HepG2 (cell line): ENCODE measurements at regions not wholly inside any gene's neighbourhood (a gene's known extent, or its start where the extent isn't known, plus 50 kb on each side); places are given as distances from the start of the nearest gene placed in this dataset.

Experiments used
- ATAC-seq: fragments of 200-7000 bp; cut with Tn5 transposase; 3 replicates; pipeline ENCODE4 v1.9.1; 2020; ENCODE audit warnings: mild to moderate bottlenecking, moderate library complexity
- BruUV-seq: library from RNA; stranded (reverse); fragments of 400-500 nt; replicated peaks from 2 replicates; lab custom pipeline; 2021; lab: Mats Ljungman, UMichigan
- CTCF ChIA-PET: fragments of 300-600 bp; formaldehyde crosslinking; extraction: SDS; loops from one replicate; lab custom pipeline; 2021; ENCODE audit warnings: low total read pairs, inconsistent platforms, low intra/inter-chr PET ratio; lab: Yijun Ruan, JAX
- POLR2A ChIA-PET: fragments of 350-600 bp; sonication (Branson Sonifier 250); formaldehyde crosslinking; loops from one replicate; lab custom pipeline; 2020; ENCODE audit warnings: antibody characterized with exemption, inconsistent platforms; lab: Yijun Ruan, JAX
- DNase-seq: peaks from one replicate; pipeline ENCODE4 v3.0.0-alpha.2; 2015; ENCODE audit warnings: low spot score
- FAIRE-seq: peaks from 3 replicates; lab custom pipeline; 2011; peaks lifted over from hg19 to GRCh38; lab: Jason Lieb, UNC
- H2AFZ ChIP-seq: one replicate; pipeline ENCODE4 v1.6.1; 2011; ENCODE audit warnings: low read length, inconsistent platforms
- H3K27ac ChIP-seq: fragments of 300-600 bp; 3 replicates; pipeline ENCODE4 v1.8.0; 2011; ENCODE audit warnings: mixed run types, mild to moderate bottlenecking, mixed read lengths, low read length, inconsistent platforms; ENCODE audit not compliant: insufficient read depth; ENCODE audit errors: extremely low read length
- H3K27me3 ChIP-seq, 2 experiments: fragments of 200-600 bp in 1 of 2; 2 replicates in 1 of 2; 3 replicates in 1 of 2; pipeline versions ENCODE4 v1.6.0 to v1.8.0; 2011; ENCODE audit warnings: low read length in 2 of 2, mild to moderate bottlenecking in 2 of 2, moderate library complexity in 2 of 2, inconsistent platforms in 1 of 2; ENCODE audit not compliant: insufficient read depth in 2 of 2, control insufficient read depth in 1 of 2
- H3K36me3 ChIP-seq, 2 experiments: fragments of 200-600 bp in 1 of 2; replicated peaks in 1 of 2; 2 replicates in 1 of 2; 3 replicates in 1 of 2; pipeline versions ENCODE4 v1.5.1 to v1.8.0; 2011; ENCODE audit warnings: low read length in 2 of 2, inconsistent platforms in 1 of 2; ENCODE audit not compliant: insufficient read depth in 2 of 2, control insufficient read depth in 1 of 2
- H3K4me1 ChIP-seq: 2 replicates; pipeline ENCODE4 v1.5.1; 2012; ENCODE audit warnings: low read length, inconsistent platforms; ENCODE audit not compliant: insufficient read depth
- H3K4me2 ChIP-seq: 2 replicates; pipeline ENCODE4 v1.6.0; 2011; ENCODE audit warnings: low read depth, low read length, inconsistent platforms
- H3K4me3 ChIP-seq, 3 experiments: fragments of 200-600 bp in 1 of 3; sonication (generic), shearing (Covaris generic) in 1 of 3; replicated peaks in 1 of 3; 2 replicates each; pipeline ENCODE4 v1.5.1; 2011 to 2016; ENCODE audit warnings: low read length in 3 of 3, inconsistent platforms in 2 of 3, low read depth in 2 of 3, mild to moderate bottlenecking in 2 of 3, control low read depth in 1 of 3, mixed read lengths in 1 of 3; ENCODE audit not compliant: insufficient read depth in 1 of 3
- H3K79me2 ChIP-seq: one replicate; pipeline ENCODE4 v1.6.1; 2011; ENCODE audit warnings: low read length, inconsistent platforms; ENCODE audit not compliant: insufficient read depth
- H3K9ac ChIP-seq: 2 replicates; pipeline ENCODE4 v1.6.0; 2011; ENCODE audit warnings: mild to moderate bottlenecking, low read depth, low read length, inconsistent platforms; ENCODE audit not compliant: insufficient read depth
- H3K9me3 ChIP-seq: 2 replicates; pipeline ENCODE4 v1.5.1; 2012; ENCODE audit warnings: mild to moderate bottlenecking, low read length
- H4K20me1 ChIP-seq: 2 replicates; pipeline ENCODE4 v1.6.0; 2011; ENCODE audit warnings: inconsistent platforms, mild to moderate bottlenecking, low read length, moderate library complexity; ENCODE audit not compliant: insufficient read depth
- AHDC1 ChIP-seq: sonication (generic); formaldehyde crosslinking; IDR thresholded peaks from 2 replicates; pipeline ENCODE4 v1.5.1; 2020; ENCODE audit warnings: mild to moderate bottlenecking, missing genetic modification reagents, borderline replicate concordance
- FLYWCH1 ChIP-seq: sonication (generic); formaldehyde crosslinking; IDR thresholded peaks from 2 replicates; pipeline ENCODE4 v1.8.1; 2023; ENCODE audit warnings: mild to moderate bottlenecking, missing genetic modification reagents
- GRHL1 ChIP-seq: sonication (generic); formaldehyde crosslinking; conservative IDR thresholded peaks from 2 replicates; pipeline ENCODE4 v1.8.0; 2022; ENCODE audit warnings: missing genetic modification reagents
- HOXA3 ChIP-seq: sonication (generic); formaldehyde crosslinking; IDR thresholded peaks from 2 replicates; pipeline ENCODE4 v1.5.0; 2020; ENCODE audit warnings: missing genetic modification reagents
- NR2F1 ChIP-seq, 2 experiments: fragments of 450-650 bp in 1 of 2; formaldehyde crosslinking in 1 of 2; IDR thresholded peaks; 2 replicates each; pipeline versions ENCODE4 v1.5.0 to v1.6.1; 2016 to 2020; ENCODE audit warnings: mild to moderate bottlenecking in 1 of 2, missing compliant biosample characterization in 1 of 2, missing genetic modification reagents in 1 of 2, moderate library complexity in 1 of 2
- U2AF1 ChIP-seq: fragments of 200-400 bp; formaldehyde crosslinking; optimal IDR thresholded peaks from 2 replicates; pipeline ENCODE3; 2017; ENCODE audit warnings: mild to moderate bottlenecking, low read depth, low read length
- ZNF331 ChIP-seq: sonication (generic); formaldehyde crosslinking; IDR thresholded peaks from 2 replicates; pipeline ENCODE4 v1.4.0; 2020; ENCODE audit warnings: missing genetic modification reagents
- ZNF337 ChIP-seq: sonication (generic); formaldehyde crosslinking; IDR thresholded peaks from 2 replicates; pipeline ENCODE4 v1.5.1; 2020; ENCODE audit warnings: missing genetic modification reagents, low read depth, mild to moderate bottlenecking, borderline replicate concordance
- ZNF556 ChIP-seq: sonication (generic); formaldehyde crosslinking; IDR thresholded peaks from 2 replicates; pipeline ENCODE4 v1.4.0; 2020; ENCODE audit warnings: mild to moderate bottlenecking, missing genetic modification reagents, borderline replicate concordance
- ZNF720 ChIP-seq: sonication (generic); formaldehyde crosslinking; IDR thresholded peaks from 2 replicates; pipeline ENCODE4 v1.4.0; 2020; ENCODE audit warnings: missing genetic modification reagents
- ZNF83 ChIP-seq: sonication (generic); formaldehyde crosslinking; IDR thresholded peaks from 2 replicates; pipeline ENCODE4 v1.4.0; 2020; ENCODE audit warnings: missing genetic modification reagents, mild to moderate bottlenecking, borderline replicate concordance
- WGBS: methylation state at CpG from one replicate; pipeline ENCODE4 v1.1.6; 2017; ENCODE audit warnings: low lambda C conversion rate; 5-methylcytosine and 5-hydroxymethylcytosine counted together
- in situ Hi-C: cut with HindIII; loops from 2 replicates; pipeline ENCODE4 v1.10.0; 2017; ENCODE audit warnings: low pct_unique_long_range_greater_than_20kb; ENCODE audit not compliant: extremely low pct_ligation_motif_present
- intact Hi-C: fragments of 100-400 bp; cut with micrococcal nuclease; formaldehyde crosslinking; loops from one replicate; pipeline ENCODE4 v1.10.0; 2022; ENCODE audit not compliant: unreplicated experiment

GRCh38 chr13:80213201-80213600 is 127.7 kb downstream of the SPRY2 start:
- Histone ChIP-seq H3K9me3 (no peaks in the 10 kb centered on the region), H4K20me1 (no peaks in the 10 kb centered on the region), H3K9ac (no peak overlapping the region), H3K27ac (no peak overlapping the region), H3K4me3 (no peak overlapping the region), H3K4me2 (no peak overlapping the region), H3K36me3 (no peaks in the 10 kb centered on the region), H3K27me3 (no peaks in the 10 kb centered on the region), H3K79me2 (no peaks in the 10 kb centered on the region), H3K4me1 (no peaks in the 10 kb centered on the region), H2AFZ (no peak overlapping the region)
- DNase-seq, result no peak
- no TSS peak for BruUV-seq
- TF ChIP-seq ZNF331, result no peak
- TF ChIP-seq ZNF720, result no peak
- TF ChIP-seq ZNF83 (CRISPR knock-in tag), result no peak
- TF ChIP-seq FLYWCH1 (CRISPR knock-in tag), result no peak
- TF ChIP-seq GRHL1, result no peak
- no peak for TF ChIP-seq ZNF556 (CRISPR knock-in tag)
- no peak for TF ChIP-seq U2AF1
- no peak for TF ChIP-seq NR2F1 (CRISPR knock-in tag; IDR thresholded peaks at IDR 0.05)
- TF ChIP-seq ZNF337 (CRISPR knock-in tag), result no peak
- TF ChIP-seq AHDC1 (CRISPR knock-in tag), result no peak
- no peak for TF ChIP-seq HOXA3 (CRISPR knock-in tag)
- no peak for FAIRE-seq
- POLR2A ChIA-PET, result no interaction called here
- intact Hi-C loops, result no loop called here
- CTCF ChIA-PET, result no interaction called here
- in situ Hi-C loops, result no loop called here
- WGBS, result 34% methylated on average over 2 of the region's 2 CpGs
- ATAC-seq, result no peak
